H1 (cell line): ENCODE measurements at regions not wholly inside any gene's neighbourhood (a gene's known extent, or its start where the extent isn't known, plus 50 kb on each side); places are given as distances from the start of the nearest gene placed in this dataset.
A peak's percentile ranks its signal among the peaks of the same experiment; 100 is the strongest.
"Not testable (repeated sequence)": the region's sequence is repeated elsewhere in the genome, so short reads cannot be mapped to it uniquely, and the experiment has no call there.

Experiments used
- CTCF ChIA-PET: fragments of 300-600 bp; sonication (Branson Sonifier 250); formaldehyde crosslinking; loops from one replicate; lab custom pipeline; 2021; ENCODE audit not compliant: partially characterized antibody; lab: Charles Lee
- POLR2A ChIA-PET: fragments of 300-600 bp; sonication (Branson Sonifier 250); formaldehyde crosslinking; loops from one replicate; lab custom pipeline; 2021; ENCODE audit warnings: inconsistent platforms; ENCODE audit not compliant: partially characterized antibody; lab: Charles Lee
- DNase-seq, 2 experiments: peaks; one replicate each; pipeline versions ENCODE4 v3.0.0 to v3.0.0-alpha.2; 2010 to 2022; ENCODE audit warnings: low spot score in 2 of 2, low read depth in 1 of 2, mixed read lengths in 1 of 2
- FAIRE-seq: peaks from 2 replicates; lab custom pipeline; 2011; peaks lifted over from hg19 to GRCh38; lab: Jason Lieb, UNC
- H2AFZ ChIP-seq: 2 replicates; pipeline ENCODE4 v1.8.1; 2012; ENCODE audit warnings: low read length, inconsistent platforms
- H2AK5ac ChIP-seq: 2 replicates; pipeline ENCODE4 v1.6.1; 2013; ENCODE audit warnings: low read depth, low read length
- H2BK120ac ChIP-seq: replicated peaks from 2 replicates; pipeline ENCODE3; 2013; ENCODE audit warnings: low read depth, low read length, inconsistent platforms
- H2BK12ac ChIP-seq: 2 replicates; pipeline ENCODE4 v1.6.1; 2013; ENCODE audit warnings: low read depth, low read length
- H2BK15ac ChIP-seq: 2 replicates; pipeline ENCODE4 v1.6.1; 2013; ENCODE audit warnings: low read length
- H2BK20ac ChIP-seq: 2 replicates; pipeline ENCODE4 v1.6.1; 2013; ENCODE audit warnings: low read length
- H2BK5ac ChIP-seq: 2 replicates; pipeline ENCODE4 v1.6.1; 2013; ENCODE audit warnings: low read depth, low read length
- H3K14ac ChIP-seq: 2 replicates; pipeline ENCODE4 v1.6.1; 2013; ENCODE audit warnings: inconsistent platforms; ENCODE audit not compliant: insufficient read length
- H3K18ac ChIP-seq: 2 replicates; pipeline ENCODE4 v1.6.1; 2013; ENCODE audit warnings: low read length; ENCODE audit errors: extremely low read depth
- H3K23ac ChIP-seq: 2 replicates; pipeline ENCODE4 v1.6.1; 2013; ENCODE audit warnings: inconsistent platforms; ENCODE audit not compliant: insufficient read length
- H3K23me2 ChIP-seq: 2 replicates; pipeline ENCODE4 v1.6.1; 2013; ENCODE audit warnings: low read depth, low read length
- H3K27ac ChIP-seq: 2 replicates; pipeline ENCODE4 v1.6.1; 2011; ENCODE audit warnings: low read depth, low read length, inconsistent platforms
- H3K27me3 ChIP-seq, 4 experiments: replicated peaks in 1 of 4; 1 replicate in 1 of 4; 2 replicates in 3 of 4; pipeline versions ENCODE4 v1.6.1 to v1.8.1; 2011 to 2013; ENCODE audit warnings: low read length in 3 of 4, mild to moderate bottlenecking in 3 of 4, inconsistent platforms in 2 of 4, mixed read lengths in 2 of 4, moderate library complexity in 1 of 4; ENCODE audit not compliant: control insufficient read depth in 3 of 4, insufficient read depth in 3 of 4; ENCODE audit errors: extremely low read depth in 1 of 4
- H3K36me3 ChIP-seq, 4 experiments: 2 replicates each; pipeline versions ENCODE4 v1.6.1 to v1.8.1; 2011 to 2013; ENCODE audit warnings: mild to moderate bottlenecking in 4 of 4, low read length in 3 of 4, moderate library complexity in 2 of 4, control low read depth in 1 of 4, inconsistent platforms in 1 of 4; ENCODE audit not compliant: insufficient read depth in 4 of 4, control insufficient read depth in 2 of 4
- H3K4ac ChIP-seq: replicated peaks from 2 replicates; pipeline ENCODE3; 2013; ENCODE audit warnings: low read length, low read depth, mixed read lengths, inconsistent platforms; ENCODE audit not compliant: insufficient read length
- H3K4me1 ChIP-seq, 4 experiments: replicated peaks in 1 of 4; 1 replicate in 1 of 4; 2 replicates in 3 of 4; pipeline versions ENCODE4 v1.6.1 to v1.8.1; 2011 to 2013; ENCODE audit warnings: low read length in 3 of 4, inconsistent platforms in 2 of 4, mixed read lengths in 1 of 4; ENCODE audit not compliant: insufficient read depth in 4 of 4, control insufficient read depth in 3 of 4
- H3K4me2 ChIP-seq, 2 experiments: 2 replicates each; pipeline versions ENCODE4 v1.6.1 to v1.8.1; 2011 to 2013; ENCODE audit warnings: low read depth in 2 of 2, low read length in 2 of 2, control low read depth in 1 of 2, inconsistent platforms in 1 of 2, mild to moderate bottlenecking in 1 of 2; ENCODE audit not compliant: insufficient read depth in 1 of 2
- H3K4me3 ChIP-seq, 4 experiments: fragments of 200-600, 300-600 bp in 1 of 4; sonication (generic), shearing (Covaris generic), sonication (Bioruptor Twin) in 1 of 4; 2 replicates each; pipeline versions ENCODE4 v1.5.1 to v1.8.1; 2011 to 2016; ENCODE audit warnings: low read length in 4 of 4, low read depth in 3 of 4, control low read depth in 2 of 4, inconsistent platforms in 2 of 4, mild to moderate bottlenecking in 2 of 4, mixed read lengths in 1 of 4, moderate library complexity in 1 of 4; ENCODE audit not compliant: insufficient read depth in 2 of 4; ENCODE audit errors: extremely low read depth in 1 of 4
- H3K56ac ChIP-seq: replicated peaks from 2 replicates; pipeline ENCODE3; 2013; ENCODE audit warnings: low read depth, mild to moderate bottlenecking, mixed read lengths, low read length, inconsistent platforms; ENCODE audit not compliant: insufficient read length
- H3K79me1 ChIP-seq: 2 replicates; pipeline ENCODE4 v1.6.1; 2013; ENCODE audit warnings: low read depth, low read length, control low read depth
- H3K79me2 ChIP-seq, 2 experiments: 2 replicates each; pipeline versions ENCODE4 v1.6.1 to v1.8.1; 2012 to 2013; ENCODE audit warnings: low read length in 2 of 2, mild to moderate bottlenecking in 2 of 2, inconsistent platforms in 1 of 2; ENCODE audit not compliant: insufficient read depth in 2 of 2, control insufficient read depth in 1 of 2
- H3K9ac ChIP-seq, 4 experiments: replicated peaks in 1 of 4; 1 replicate in 1 of 4; 2 replicates in 3 of 4; pipeline versions ENCODE4 v1.6.1 to v1.8.1; 2011 to 2013; ENCODE audit warnings: low read depth in 3 of 4, low read length in 3 of 4, control low read depth in 2 of 4, mild to moderate bottlenecking in 2 of 4, moderate library complexity in 2 of 4, inconsistent platforms in 1 of 4; ENCODE audit errors: extremely low read depth in 1 of 4
- H3K9me3 ChIP-seq, 2 experiments: 2 replicates each; pipeline versions ENCODE4 v1.6.1 to v1.8.1; 2012 to 2013; ENCODE audit warnings: mild to moderate bottlenecking in 2 of 2, moderate library complexity in 2 of 2, control low read depth in 1 of 2, inconsistent platforms in 1 of 2, low read depth in 1 of 2, low read length in 1 of 2, mixed read lengths in 1 of 2; ENCODE audit not compliant: insufficient read depth in 2 of 2
- H4K20me1 ChIP-seq, 2 experiments: replicated peaks in 1 of 2; 2 replicates each; pipeline versions ENCODE3 to v1.8.1; 2011 to 2013; ENCODE audit warnings: inconsistent platforms in 2 of 2, low read length in 2 of 2, mild to moderate bottlenecking in 1 of 2; ENCODE audit not compliant: insufficient read depth in 2 of 2, control insufficient read depth in 1 of 2
- H4K5ac ChIP-seq: 2 replicates; pipeline ENCODE4 v1.6.1; 2013; ENCODE audit warnings: low read length, low read depth, mixed read lengths, inconsistent platforms; ENCODE audit not compliant: insufficient read length
- H4K8ac ChIP-seq: 2 replicates; pipeline ENCODE4 v1.8.0; 2013; ENCODE audit warnings: mild to moderate bottlenecking, moderate library complexity, low read length, inconsistent platforms; ENCODE audit not compliant: insufficient read depth; ENCODE audit errors: extremely low read depth
- H4K91ac ChIP-seq: replicated peaks from 2 replicates; pipeline ENCODE3; 2013; ENCODE audit warnings: low read length, mixed read lengths, inconsistent platforms; ENCODE audit not compliant: insufficient read length
- WGBS, 2 experiments: shearing (Covaris generic) in 1 of 2; methylation state at CpG; one replicate each; pipeline versions ENCODE4 v1.1.6 to v1.1.7; 2013 to 2015; ENCODE audit warnings: low lambda C conversion rate in 2 of 2, mixed read lengths in 2 of 2, inconsistent platforms in 1 of 2, low coverage in 1 of 2, missing lambda C conversion rate in 1 of 2; ENCODE audit not compliant: insufficient replicate concordance in 2 of 2, insufficient coverage in 1 of 2, insufficient read length in 1 of 2; ENCODE audit errors: extremely low coverage in 1 of 2, missing lambda C conversion rate in 1 of 2; 5-methylcytosine and 5-hydroxymethylcytosine counted together

GRCh38 chr1:83214317-83214716 is 784.6 kb downstream of the TTLL7 start:
- H3K36me3 ChIP-seq, H3K56ac ChIP-seq, H3K4ac ChIP-seq, H3K14ac ChIP-seq, H2BK5ac ChIP-seq, POLR2A ChIA-PET, H4K8ac ChIP-seq, H3K9ac ChIP-seq, DNase-seq, H2BK20ac ChIP-seq, H3K9me3 ChIP-seq, H3K23me2 ChIP-seq, H3K4me1 ChIP-seq, H2BK120ac ChIP-seq, H2AFZ ChIP-seq, H3K27ac ChIP-seq, H4K20me1 ChIP-seq, H3K27me3 ChIP-seq, H3K4me3 ChIP-seq, CTCF ChIA-PET, H2AK5ac ChIP-seq, H3K23ac ChIP-seq, H3K4me2 ChIP-seq, H2BK15ac ChIP-seq, FAIRE-seq, H3K18ac ChIP-seq, H3K79me1 ChIP-seq, H4K5ac ChIP-seq, H3K79me2 ChIP-seq, H4K91ac ChIP-seq, H2BK12ac ChIP-seq: not testable (repeated sequence)

GRCh38 chr1:83213648-83214047 is 785.3 kb downstream of the TTLL7 start:
- CTCF ChIA-PET, H3K9ac ChIP-seq, H2BK120ac ChIP-seq, H3K14ac ChIP-seq, H2AFZ ChIP-seq, H4K8ac ChIP-seq, H3K4me3 ChIP-seq, DNase-seq, POLR2A ChIA-PET, H3K4me2 ChIP-seq, H3K23ac ChIP-seq, H3K79me1 ChIP-seq, H3K79me2 ChIP-seq, H2BK5ac ChIP-seq, H4K91ac ChIP-seq, H3K27ac ChIP-seq, H3K23me2 ChIP-seq, H2AK5ac ChIP-seq, H3K9me3 ChIP-seq, H3K56ac ChIP-seq, H3K18ac ChIP-seq, H4K20me1 ChIP-seq, H3K36me3 ChIP-seq, H2BK20ac ChIP-seq, H2BK15ac ChIP-seq, H2BK12ac ChIP-seq, H3K4me1 ChIP-seq, H3K27me3 ChIP-seq, H4K5ac ChIP-seq, H3K4ac ChIP-seq: not testable (repeated sequence)
- FAIRE-seq, result peak; percentile 86
- 100% methylated on average over 2 of the region's 3 CpGs; no CpG with 5 or more reads in 1 of the 2 experiments for WGBS, 2 experiments
